ENCODE measurements at regions not wholly inside any gene's neighbourhood (a gene's known extent, or its start where the extent isn't known, plus 50 kb on each side); places are given as distances from the start of the nearest gene placed in this dataset.

DNA sequence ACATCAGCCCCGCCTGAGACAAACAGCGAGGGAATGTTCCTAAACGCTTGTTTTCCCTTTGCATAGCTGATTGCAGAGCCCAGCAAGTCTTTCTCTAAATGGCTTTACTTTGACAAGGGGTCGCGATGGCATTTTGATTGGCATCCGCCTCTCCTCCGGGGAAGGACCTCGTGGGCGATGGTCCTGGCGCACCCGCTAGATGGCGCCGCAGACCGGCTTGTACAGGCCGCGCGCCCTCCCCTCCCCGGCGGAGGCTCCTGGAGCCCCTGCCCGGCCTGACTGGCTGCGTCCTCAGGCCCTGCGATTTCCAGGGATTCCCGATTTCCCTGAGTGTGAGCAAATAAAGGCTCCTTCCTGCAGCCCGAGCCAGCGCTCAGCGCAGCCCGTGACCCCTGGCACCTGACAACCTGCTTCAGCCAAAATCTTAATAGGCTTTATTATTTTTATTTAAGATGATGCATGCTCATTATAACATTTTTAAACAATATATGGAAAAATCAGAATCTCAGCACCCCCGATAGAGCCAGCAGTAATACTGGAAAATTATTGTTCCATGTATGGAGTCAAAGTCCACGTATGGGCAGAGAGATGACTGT, 468.3 kb downstream of the AACS start:
- H3K36me3 ChIP-seq (replicated peaks in 1 of 2; ENCODE audit: control extremely low read depth in 1 of 2, control insufficient read depth in 1 of 2, extremely low read depth in 1 of 2, insufficient read depth in 2 of 2, low read length in 1 of 2) = no peaks in the 10 kb centered on the region
- no peak overlapping the region for H3K27ac ChIP-seq (ENCODE audit: low read length in 2 of 2)
- H3K4me1 ChIP-seq (ENCODE audit: control insufficient read depth in 2 of 2, insufficient read depth in 2 of 2, low read length in 2 of 2) = no peaks in the 10 kb centered on the region
- ATAC-seq (ENCODE audit: low read depth) (no peak), DNase-seq (no peak)
- Mint-ChIP-seq H3K4me1 (no peaks in the 10 kb centered on the region), H3K27me3 (peaks cover 18% of the 10 kb centered on the region), H3K9me3 (ENCODE audit: insufficient read depth) (no peaks in the 10 kb centered on the region), H3K27ac (no peak overlapping the region), H3K4me3 (no peak overlapping the region)
- WGBS (ENCODE audit: insufficient coverage) = 6% methylated on average over 23 of the region's 29 CpGs
- POLR2A ChIA-PET = no interaction called here
- H3K4me3 ChIP-seq (ENCODE audit: control extremely low read depth in 1 of 5, extremely low read depth in 1 of 5, insufficient read depth in 1 of 5, low read depth in 2 of 5, low read length in 4 of 5) = no peak overlapping the region
- H3K27me3 ChIP-seq (replicated peaks in 1 of 4; ENCODE audit: control extremely low read depth in 1 of 4, control insufficient read depth in 3 of 4, insufficient read depth in 4 of 4, low read length in 3 of 4) = peaks cover 0 to 7% (median 4%) of the 10 kb centered on the region in 4 experiments
- CTCF ChIA-PET = no interaction called here
- no peak overlapping the region for H3K4me2 ChIP-seq (replicated peaks; ENCODE audit: low read depth, low read length, poor library complexity, severe bottlenecking)
- no peak overlapping the region for H2AFZ ChIP-seq (ENCODE audit: insufficient read depth, low read depth, low read length, poor library complexity, severe bottlenecking)
- intact Hi-C loops (cut with micrococcal nuclease) = no loop called here
- no peak overlapping the region for H3K9ac ChIP-seq (ENCODE audit: low read length)
- H4K20me1 ChIP-seq (ENCODE audit: control insufficient read depth, insufficient read depth, low read length, poor library complexity, severe bottlenecking) = no peaks in the 10 kb centered on the region
- no peak for TF ChIP-seq EZH2 (IDR thresholded peaks at IDR 0.05; ENCODE audit: borderline replicate concordance, insufficient read depth, low read depth, low read length, poor library complexity, severe bottlenecking)
- TF ChIP-seq, protein P1, sequence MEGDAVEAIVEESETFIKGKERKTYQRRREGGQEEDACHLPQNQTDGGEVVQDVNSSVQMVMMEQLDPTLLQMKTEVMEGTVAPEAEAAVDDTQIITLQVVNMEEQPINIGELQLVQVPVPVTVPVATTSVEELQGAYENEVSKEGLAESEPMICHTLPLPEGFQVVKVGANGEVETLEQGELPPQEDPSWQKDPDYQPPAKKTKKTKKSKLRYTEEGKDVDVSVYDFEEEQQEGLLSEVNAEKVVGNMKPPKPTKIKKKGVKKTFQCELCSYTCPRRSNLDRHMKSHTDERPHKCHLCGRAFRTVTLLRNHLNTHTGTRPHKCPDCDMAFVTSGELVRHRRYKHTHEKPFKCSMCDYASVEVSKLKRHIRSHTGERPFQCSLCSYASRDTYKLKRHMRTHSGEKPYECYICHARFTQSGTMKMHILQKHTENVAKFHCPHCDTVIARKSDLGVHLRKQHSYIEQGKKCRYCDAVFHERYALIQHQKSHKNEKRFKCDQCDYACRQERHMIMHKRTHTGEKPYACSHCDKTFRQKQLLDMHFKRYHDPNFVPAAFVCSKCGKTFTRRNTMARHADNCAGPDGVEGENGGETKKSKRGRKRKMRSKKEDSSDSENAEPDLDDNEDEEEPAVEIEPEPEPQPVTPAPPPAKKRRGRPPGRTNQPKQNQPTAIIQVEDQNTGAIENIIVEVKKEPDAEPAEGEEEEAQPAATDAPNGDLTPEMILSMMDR (IDR thresholded peaks at IDR 0.05) = no peak
- peaks cover 0 to 3% (median 0%) of the 10 kb centered on the region in 3 donors for H3K9me3 ChIP-seq (ENCODE audit: control extremely low read depth in 1 of 3, control insufficient read depth in 2 of 3, insufficient read depth in 1 of 3, low read length in 2 of 3)
- H3K79me2 ChIP-seq (ENCODE audit: control insufficient read depth, insufficient read depth, low read length) = no peaks in the 10 kb centered on the region

DNA sequence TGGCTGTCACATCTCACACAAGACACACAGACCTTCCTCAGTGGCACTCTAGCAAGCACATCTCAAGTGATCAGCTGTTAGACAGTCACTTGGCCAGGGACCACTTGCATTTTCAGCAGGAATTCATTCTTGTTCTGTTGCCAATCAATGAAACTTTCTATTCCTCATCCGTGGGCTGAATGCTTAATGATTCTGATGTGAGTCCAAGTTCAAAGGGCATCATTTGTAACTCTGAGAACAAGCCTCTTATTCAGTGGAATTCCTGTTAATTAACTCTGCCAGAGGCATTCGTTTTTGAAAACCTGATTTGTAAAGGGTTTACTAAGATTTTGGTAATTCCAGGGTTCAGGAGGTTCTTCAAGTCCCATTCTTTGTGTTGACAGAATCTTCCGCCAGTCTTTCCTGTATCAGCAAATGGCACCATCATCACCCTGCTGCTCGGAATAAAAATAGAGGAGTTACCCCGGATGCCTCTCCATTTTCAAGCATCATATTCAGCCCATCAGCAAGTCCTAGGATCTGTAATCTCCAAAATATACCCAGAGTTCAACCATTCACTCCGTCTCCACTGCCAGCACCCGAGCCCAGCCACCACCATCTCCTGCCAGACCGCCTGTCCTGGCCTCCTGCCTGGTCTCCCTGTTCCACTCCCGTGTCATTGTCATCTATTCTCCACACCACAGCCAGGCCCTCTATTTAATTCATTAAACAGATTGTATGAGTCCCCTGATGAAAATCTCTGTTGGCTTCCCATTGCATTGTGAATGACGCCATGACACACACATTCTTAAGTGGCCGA, 473.4 kb downstream of the AACS start:
- ATAC-seq (ENCODE audit: low read depth) (no peak), DNase-seq (no peak)
- no peaks in the 10 kb centered on the region for H4K20me1 ChIP-seq (ENCODE audit: control insufficient read depth, insufficient read depth, low read length, poor library complexity, severe bottlenecking)
- intact Hi-C loops (cut with micrococcal nuclease) = no loop called here
- POLR2A ChIA-PET = no interaction called here
- Mint-ChIP-seq H3K9me3 (ENCODE audit: insufficient read depth) (no peaks in the 10 kb centered on the region), H3K27me3 (peaks cover 6% of the 10 kb centered on the region), H3K27ac (no peak overlapping the region), H3K4me3 (no peak overlapping the region), H3K4me1 (no peaks in the 10 kb centered on the region)
- CTCF ChIA-PET = no interaction called here
- no peak overlapping the region for H3K9ac ChIP-seq (ENCODE audit: low read length)
- TF ChIP-seq, protein P1 (IDR thresholded peaks at IDR 0.05) = no peak
- no peak for TF ChIP-seq EZH2 (IDR thresholded peaks at IDR 0.05; ENCODE audit: borderline replicate concordance, insufficient read depth, low read depth, low read length, poor library complexity, severe bottlenecking)
- H3K4me1 ChIP-seq (ENCODE audit: control insufficient read depth in 2 of 2, insufficient read depth in 2 of 2, low read length in 2 of 2) = no peaks in the 10 kb centered on the region
- no peaks in the 10 kb centered on the region for H3K79me2 ChIP-seq (ENCODE audit: control insufficient read depth, insufficient read depth, low read length)
- no peaks in the 10 kb centered on the region for H3K27me3 ChIP-seq (replicated peaks in 1 of 4; ENCODE audit: control extremely low read depth in 1 of 4, control insufficient read depth in 3 of 4, insufficient read depth in 4 of 4, low read length in 3 of 4)
- H2AFZ ChIP-seq (ENCODE audit: insufficient read depth, low read depth, low read length, poor library complexity, severe bottlenecking) = no peak overlapping the region
- H3K9me3 ChIP-seq (ENCODE audit: control extremely low read depth in 1 of 3, control insufficient read depth in 2 of 3, insufficient read depth in 1 of 3, low read length in 2 of 3) = peaks cover 0 to 3% (median 0%) of the 10 kb centered on the region in 3 donors
- WGBS (ENCODE audit: insufficient coverage) = 89% methylated on average over 11 of the region's 11 CpGs
- no peak overlapping the region for H3K27ac ChIP-seq (ENCODE audit: low read length in 2 of 2)
- H3K4me2 ChIP-seq (replicated peaks; ENCODE audit: low read depth, low read length, poor library complexity, severe bottlenecking) = no peak overlapping the region
- no peak overlapping the region for H3K4me3 ChIP-seq (ENCODE audit: control extremely low read depth in 1 of 5, extremely low read depth in 1 of 5, insufficient read depth in 1 of 5, low read depth in 2 of 5, low read length in 4 of 5)
- H3K36me3 ChIP-seq (replicated peaks in 1 of 2; ENCODE audit: control extremely low read depth in 1 of 2, control insufficient read depth in 1 of 2, extremely low read depth in 1 of 2, insufficient read depth in 2 of 2, low read length in 1 of 2) = no peaks in the 10 kb centered on the region

All from B cell (primary cell).